COLO668 (cell line): ENCODE measurements at regions not wholly inside any gene's neighbourhood (a gene's known extent, or its start where the extent isn't known, plus 50 kb on each side); places are given as distances from the start of the nearest gene placed in this dataset.
"Not testable (repeated sequence)": the region's sequence is repeated elsewhere in the genome, so short reads cannot be mapped to it uniquely, and the experiment has no call there.

Experiments used
- DNase-seq: peaks from one replicate; lab custom pipeline; 2025; ENCODE audit not compliant: unreplicated experiment; lab: John Stamatoyannopoulos, UW

- no peak for DNase-seq
These were observed 99.8 kb downstream of the PSMG1 start for GRCh38 chr21:39083377-39084008.

GRCh38 chr21:39082656-39083376, 100.4 kb downstream of the PSMG1 start:
- DNase-seq = peak; percentile 87

- DNase-seq = no peak
These were observed 102.9 kb downstream of the PSMG1 start for GRCh38 chr21:39080366-39080765.

- DNase-seq = no peak
These were observed 103.6 kb downstream of the PSMG1 start for GRCh38 chr21:39079617-39080016.

GRCh38 chr21:39078322-39079065, 104.8 kb downstream of the PSMG1 start:
- no peak for DNase-seq

GRCh38 chr21:39077876-39078275, 105.4 kb downstream of the PSMG1 start:
- DNase-seq = no peak

GRCh38 chr21:39074508-39074907, 108.7 kb downstream of the PSMG1 start:
- no peak for DNase-seq

GRCh38 chr21:39073717-39074116, 109.5 kb downstream of the PSMG1 start:
- DNase-seq = no peak

- no peak for DNase-seq
These were observed 110.2 kb downstream of the PSMG1 start for GRCh38 chr21:39073063-39073462.

- DNase-seq = no peak
These were observed 110.8 kb downstream of the PSMG1 start for GRCh38 chr21:39072468-39072867.

GRCh38 chr21:39071623-39072214, 111.5 kb downstream of the PSMG1 start:
- no peak for DNase-seq

GRCh38 chr21:39069856-39070255, 113.4 kb downstream of the PSMG1 start:
- DNase-seq = not testable (repeated sequence)

GRCh38 chr21:39066829-39067780, 116.1 kb downstream of the PSMG1 start:
- no peak for DNase-seq

GRCh38 chr21:39065917-39066316, 117.3 kb downstream of the PSMG1 start:
- no peak for DNase-seq

- DNase-seq = no peak
These were observed 118.8 kb downstream of the PSMG1 start for GRCh38 chr21:39064325-39065012.

- no peak for DNase-seq
These were observed 119.7 kb downstream of the PSMG1 start for GRCh38 chr21:39063517-39063916.

GRCh38 chr21:39062196-39062595, 121.1 kb downstream of the PSMG1 start:
- no peak for DNase-seq

GRCh38 chr21:39061766-39062165, 121.5 kb downstream of the PSMG1 start:
- no peak for DNase-seq

- DNase-seq = no peak
These were observed 122.7 kb downstream of the PSMG1 start for GRCh38 chr21:39060485-39061083.

- DNase-seq = no peak
These were observed 126.1 kb downstream of the PSMG1 start for GRCh38 chr21:39057121-39057520.
